ENCODE measurements at regions not wholly inside any gene's neighbourhood (a gene's known extent, or its start where the extent isn't known, plus 50 kb on each side); places are given as distances from the start of the nearest gene placed in this dataset.
"Not testable (repeated sequence)": the region's sequence is repeated elsewhere in the genome, so short reads cannot be mapped to it uniquely, and the experiment has no call there.

DNA sequence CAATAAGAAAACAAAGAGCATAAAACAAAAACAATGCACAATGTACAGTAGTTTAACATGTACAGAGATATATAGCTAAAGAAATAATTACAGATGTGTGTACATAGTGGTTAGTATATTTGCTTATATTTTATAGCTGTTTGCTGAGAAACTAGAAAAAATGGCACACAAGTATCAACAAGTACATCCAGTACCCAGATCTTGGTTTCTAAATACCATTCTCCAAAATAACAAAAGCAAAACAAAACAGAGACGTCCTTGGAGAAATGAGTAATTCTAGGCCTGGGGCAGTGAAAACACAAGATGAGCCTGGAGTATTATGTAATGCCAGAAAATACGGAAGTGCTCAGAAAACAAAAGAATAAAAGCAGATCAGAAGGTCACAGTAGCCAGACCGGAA lies 189.6 kb downstream of the TMEM47 start:
- no peaks in the 10 kb centered on the region for H3K27me3 ChIP-seq (ENCODE audit: control insufficient read depth in 2 of 2, insufficient read depth in 2 of 2, low read length in 2 of 2)
- intact Hi-C loops (cut with micrococcal nuclease), result no loop called here
- no peak overlapping the region for H2AFZ ChIP-seq (ENCODE audit: low read depth, low read length)
- no peak overlapping the region for H3K4me3 ChIP-seq
- H3K79me2 ChIP-seq (ENCODE audit: control insufficient read depth, insufficient read depth, low read length), result no peaks in the 10 kb centered on the region
- in situ Hi-C loops (cut with MboI), result no loop called here
- FAIRE-seq (no peak), ATAC-seq (no peak), DNase-seq (ENCODE audit: extremely low read depth in 1 of 4, low spot score in 3 of 4) (no peak)
- H3K9me3 ChIP-seq (replicated peaks; ENCODE audit: control insufficient read depth, insufficient read depth, low read depth, low read length), result no peaks in the 10 kb centered on the region
- no peaks in the 10 kb centered on the region for H3K36me3 ChIP-seq (ENCODE audit: control insufficient read depth, insufficient read depth, low read length)
- ChIA-PET POLR2A (no interaction called here), CTCF (ENCODE audit: low intra/inter-chr PET ratio) (no interaction called here)
- H3K9me1 ChIP-seq (ENCODE audit: control insufficient read depth, insufficient read depth, low read length), result no peaks in the 10 kb centered on the region
- no peaks in the 10 kb centered on the region for H3K4me1 ChIP-seq (replicated peaks in 1 of 2; ENCODE audit: control insufficient read depth in 2 of 2, insufficient read depth in 2 of 2, low read length in 2 of 2)
- no peak overlapping the region for H3K27ac ChIP-seq (ENCODE audit: extremely low read depth, low read depth, low read length)
- no peak overlapping the region for H3K9ac ChIP-seq (ENCODE audit: insufficient read depth in 1 of 2, low read depth in 2 of 2, low read length in 2 of 2)
- no peak overlapping the region for H3K4me2 ChIP-seq (ENCODE audit: insufficient read depth, low read length)
- H4K20me1 ChIP-seq (replicated peaks; ENCODE audit: control insufficient read depth, insufficient read depth, low read length), result no peaks in the 10 kb centered on the region
- no TSS peak for BruUV-seq (replicated peaks)
- TF ChIP-seq POLR3A (IDR thresholded peaks at IDR 0.05; ENCODE audit: borderline replicate concordance, extremely low read depth, insufficient read depth, insufficient read length), result no peak
- TF ChIP-seq ETV6 (IDR thresholded peaks at IDR 0.05; ENCODE audit: borderline replicate concordance in 1 of 2, low read depth in 2 of 2, low read length in 1 of 2), result no peak
- TF ChIP-seq ETV6 (CRISPR knock-in tag; IDR thresholded peaks at IDR 0.05; ENCODE audit: borderline replicate concordance), result no peak
- no peak for TF ChIP-seq HNRNPLL (IDR thresholded peaks at IDR 0.05; ENCODE audit: low read depth, low read length, poor library complexity, severe bottlenecking)
- no peak for TF ChIP-seq DIDO1 (tag; IDR thresholded peaks at IDR 0.05; ENCODE audit: low read depth)
- WGBS (ENCODE audit: insufficient coverage, low coverage, missing lambda C conversion rate), result 4% methylated on average over 3 of the region's 3 CpGs

DNA sequence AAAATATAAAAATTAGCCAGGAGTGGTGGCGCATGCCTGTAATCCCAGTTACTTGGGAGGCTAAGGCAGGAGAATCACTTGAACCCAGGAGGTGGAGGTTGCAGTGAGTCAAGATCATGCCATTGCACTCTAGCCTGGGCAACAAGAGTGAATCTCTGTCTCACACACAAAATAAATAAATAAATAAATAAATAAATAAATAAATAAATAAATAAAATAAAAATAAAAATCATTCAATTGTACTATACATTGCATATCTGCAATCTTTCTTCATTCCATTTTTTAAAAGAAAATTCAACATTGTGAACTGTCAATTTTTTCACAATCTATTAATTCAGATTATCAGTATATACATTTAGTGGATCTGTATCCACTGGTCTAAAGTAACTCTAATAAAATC lies 193.9 kb downstream of the TMEM47 start:
- intact Hi-C loops (cut with micrococcal nuclease); H3K9me1 ChIP-seq (ENCODE audit: control insufficient read depth, insufficient read depth, low read length); in situ Hi-C loops (cut with MboI); BruUV-seq (replicated peaks); H3K36me3 ChIP-seq (ENCODE audit: control insufficient read depth, insufficient read depth, low read length); H3K9ac ChIP-seq (ENCODE audit: insufficient read depth in 1 of 2, low read depth in 2 of 2, low read length in 2 of 2); DNase-seq (ENCODE audit: extremely low read depth in 1 of 4, low spot score in 3 of 4); H3K4me2 ChIP-seq (ENCODE audit: insufficient read depth, low read length); CTCF ChIA-PET (ENCODE audit: low intra/inter-chr PET ratio); H3K4me3 ChIP-seq; POLR2A ChIA-PET; H4K20me1 ChIP-seq (replicated peaks; ENCODE audit: control insufficient read depth, insufficient read depth, low read length); H3K79me2 ChIP-seq (ENCODE audit: control insufficient read depth, insufficient read depth, low read length); H2AFZ ChIP-seq (ENCODE audit: low read depth, low read length); FAIRE-seq; H3K9me3 ChIP-seq (replicated peaks; ENCODE audit: control insufficient read depth, insufficient read depth, low read depth, low read length); ATAC-seq; H3K27ac ChIP-seq (ENCODE audit: extremely low read depth, low read depth, low read length); H3K4me1 ChIP-seq (replicated peaks in 1 of 2; ENCODE audit: control insufficient read depth in 2 of 2, insufficient read depth in 2 of 2, low read length in 2 of 2); H3K27me3 ChIP-seq (ENCODE audit: control insufficient read depth in 2 of 2, insufficient read depth in 2 of 2, low read length in 2 of 2): not testable (repeated sequence)
- WGBS (ENCODE audit: insufficient coverage, low coverage, missing lambda C conversion rate), result no CpG with 5 or more reads among the region's 1 CpG

GRCh38 chrX:34457850-34458249 lies 199.2 kb downstream of the TMEM47 start:
- H3K9me1 ChIP-seq (ENCODE audit: control insufficient read depth, insufficient read depth, low read length); H3K27me3 ChIP-seq (ENCODE audit: control insufficient read depth in 2 of 2, insufficient read depth in 2 of 2, low read length in 2 of 2); BruUV-seq (replicated peaks); H3K4me3 ChIP-seq; ATAC-seq; H3K27ac ChIP-seq (ENCODE audit: extremely low read depth, low read depth, low read length); in situ Hi-C loops (cut with MboI); POLR2A ChIA-PET; FAIRE-seq; CTCF ChIA-PET (ENCODE audit: low intra/inter-chr PET ratio); H3K36me3 ChIP-seq (ENCODE audit: control insufficient read depth, insufficient read depth, low read length); H4K20me1 ChIP-seq (replicated peaks; ENCODE audit: control insufficient read depth, insufficient read depth, low read length); DNase-seq (ENCODE audit: extremely low read depth in 1 of 4, low spot score in 3 of 4); H3K9me3 ChIP-seq (replicated peaks; ENCODE audit: control insufficient read depth, insufficient read depth, low read depth, low read length); H3K4me2 ChIP-seq (ENCODE audit: insufficient read depth, low read length); H3K79me2 ChIP-seq (ENCODE audit: control insufficient read depth, insufficient read depth, low read length); H3K9ac ChIP-seq (ENCODE audit: insufficient read depth in 1 of 2, low read depth in 2 of 2, low read length in 2 of 2); intact Hi-C loops (cut with micrococcal nuclease); H3K4me1 ChIP-seq (replicated peaks in 1 of 2; ENCODE audit: control insufficient read depth in 2 of 2, insufficient read depth in 2 of 2, low read length in 2 of 2); H2AFZ ChIP-seq (ENCODE audit: low read depth, low read length): not testable (repeated sequence)
- WGBS (ENCODE audit: insufficient coverage, low coverage, missing lambda C conversion rate), result 0% methylated on average over 5 of the region's 9 CpGs

Data from K562 (cell line).